Stimulated activated CD4-positive, alpha-beta T cell treated with anti-CD3 and anti-CD28 coated beads, Interleukin-1b, Interleukin-23, amount 100 ng/mL, for 1 hour (primary cell): ENCODE measurements at regions not wholly inside any gene's neighbourhood (a gene's known extent, or its start where the extent isn't known, plus 50 kb on each side); places are given as distances from the start of the nearest gene placed in this dataset.

ENCODE experiments used
- DNase-seq, 2 donors: peaks; one replicate each; pipeline ENCODE4 v3.0.0-alpha.2; 2020; ENCODE audit warnings: low read depth in 2 of 2

DNA sequence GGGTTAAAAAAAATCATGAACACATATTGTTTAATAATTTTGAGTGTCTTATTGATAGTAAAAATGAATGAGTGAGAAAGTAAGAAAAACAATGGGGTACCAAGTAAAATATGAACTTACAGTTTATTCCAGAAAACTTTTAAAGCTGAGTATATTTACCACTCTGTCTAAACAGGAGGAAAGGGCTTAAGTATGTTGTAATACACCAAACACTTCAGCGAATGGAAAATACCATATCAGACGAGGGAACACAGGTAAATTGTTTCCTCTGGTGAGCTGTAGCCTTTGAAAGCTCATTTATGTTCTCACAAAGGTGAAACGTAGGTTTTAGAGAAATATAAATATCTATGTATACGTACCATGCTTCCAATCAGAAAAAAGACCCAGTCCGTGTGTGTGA, 1209.6 kb upstream of the ZEB2 start:
- DNase-seq: no peak

- DNase-seq: no peak
These were observed 1208.6 kb upstream of the ZEB2 start for GRCh38 chr2:145728511-145728910.

DNA sequence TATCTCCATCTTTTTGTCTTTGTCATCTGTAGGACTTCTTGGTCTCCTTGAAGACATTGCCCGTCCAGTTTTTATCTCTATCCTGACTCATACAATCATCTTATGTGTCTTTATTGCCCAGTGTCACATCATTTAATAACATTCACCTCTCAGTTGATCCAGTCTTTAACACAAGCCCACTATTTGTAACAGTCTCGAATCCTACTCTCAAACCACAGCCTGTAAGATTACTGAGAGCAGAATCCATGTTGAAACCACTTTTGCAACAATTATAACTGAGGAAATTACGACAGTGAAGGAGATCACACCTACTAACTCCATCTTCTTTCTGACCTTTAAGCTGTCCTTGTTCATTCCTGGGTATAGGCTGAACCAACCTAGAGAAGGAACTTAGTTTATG, 1206.0 kb upstream of the ZEB2 start:
- no peak for DNase-seq

DNA sequence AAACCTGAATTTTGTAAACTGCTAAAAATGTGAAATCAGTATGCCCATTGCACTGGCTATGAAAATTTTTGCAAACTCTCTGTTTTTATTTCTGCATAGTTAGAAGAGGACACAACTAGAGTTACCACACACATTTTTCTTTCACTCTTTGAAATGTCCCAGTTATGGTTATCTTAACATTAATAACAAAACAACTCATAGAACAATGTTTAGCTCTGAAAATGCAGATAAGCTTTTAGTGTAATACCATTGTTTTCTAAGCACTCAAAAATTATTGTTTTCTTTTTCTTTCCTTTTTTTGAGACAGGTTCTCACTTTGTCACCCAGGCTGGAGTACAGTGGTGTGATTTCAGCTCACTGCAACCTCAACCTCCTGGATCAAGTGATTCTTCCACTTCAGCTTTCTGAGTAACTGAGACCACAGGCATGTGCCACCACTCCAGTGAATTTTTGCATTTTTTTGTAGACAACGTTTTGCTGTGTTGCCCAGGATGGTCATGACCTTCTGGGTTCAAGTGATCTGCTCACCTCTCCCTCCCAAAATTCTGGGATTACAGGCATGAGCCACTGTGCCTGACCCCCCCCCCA, 1204.5 kb upstream of the ZEB2 start:
- DNase-seq: no peak

- DNase-seq: no peak
These were observed 1204.0 kb upstream of the ZEB2 start for GRCh38 chr2:145723872-145724271.

DNA sequence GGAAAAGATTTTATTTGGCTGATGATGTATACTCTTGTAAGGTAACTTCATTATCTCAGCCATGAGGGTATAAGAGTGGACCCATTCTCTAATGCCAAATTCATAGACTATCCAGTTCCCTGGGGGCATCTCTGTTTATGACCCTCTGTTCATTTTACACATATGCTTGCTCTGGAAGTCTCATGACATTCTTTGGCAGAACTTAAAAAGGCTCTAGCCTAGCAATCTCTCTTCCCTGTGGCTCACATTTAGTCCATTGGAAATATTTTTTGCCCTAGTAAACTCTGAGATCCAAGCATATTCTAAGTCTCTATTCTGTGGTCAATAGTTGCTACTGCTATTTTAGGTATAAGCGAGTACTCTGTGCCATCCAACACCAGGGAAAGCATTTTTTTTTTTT, 1201.8 kb upstream of the ZEB2 start:
- DNase-seq: no peak

DNA sequence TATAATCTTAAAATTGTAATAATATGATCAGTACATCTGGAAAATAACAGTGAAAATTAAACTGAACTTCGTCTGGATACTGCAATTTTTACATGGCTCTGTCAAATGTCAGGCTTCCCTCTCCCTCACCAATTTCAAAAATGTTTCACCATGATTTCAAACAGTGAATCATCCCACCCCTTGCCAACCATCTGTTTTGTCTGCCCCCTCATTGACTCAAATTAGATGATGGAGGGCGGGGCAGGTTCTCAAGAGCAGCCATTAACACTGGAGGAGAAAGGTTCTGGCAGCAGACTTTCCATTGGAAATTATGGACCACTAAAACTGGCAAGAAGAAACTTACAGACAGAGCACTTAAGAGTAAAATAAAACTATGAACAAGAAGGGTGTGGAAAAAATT, 1195.7 kb upstream of the ZEB2 start:
- DNase-seq: no peak

DNA sequence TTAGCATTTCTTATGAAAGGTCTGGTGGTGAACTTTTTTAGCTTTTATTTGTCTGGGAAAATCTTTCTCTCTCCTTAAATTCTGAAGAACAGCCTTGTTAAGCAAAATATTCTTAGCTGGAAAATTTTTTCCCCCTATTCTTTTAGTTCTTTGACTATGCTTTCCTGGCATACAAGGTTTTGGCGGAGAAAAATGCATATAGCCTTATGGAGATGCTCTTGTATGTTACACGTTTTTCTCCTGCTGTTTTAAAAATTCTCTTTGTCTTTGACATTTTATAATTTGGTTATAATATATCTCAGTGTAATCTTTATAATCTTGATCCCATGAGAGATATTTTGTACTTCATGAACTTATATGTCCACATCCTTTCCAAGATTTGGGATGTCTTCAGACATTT, 1190.4 kb upstream of the ZEB2 start:
- DNase-seq: no peak

- DNase-seq: no peak
These were observed 1182.4 kb upstream of the ZEB2 start for GRCh38 chr2:145702305-145702704.

GRCh38 chr2:145692971-145693478, 1173.1 kb upstream of the ZEB2 start:
- no peak for DNase-seq

- no peak for DNase-seq
These were observed 1171.7 kb upstream of the ZEB2 start for GRCh38 chr2:145691659-145692058.

GRCh38 chr2:145690183-145690778, 1170.4 kb upstream of the ZEB2 start:
- no peak for DNase-seq

- no peak for DNase-seq
These were observed 1169.4 kb upstream of the ZEB2 start for GRCh38 chr2:145689277-145689676.

DNA sequence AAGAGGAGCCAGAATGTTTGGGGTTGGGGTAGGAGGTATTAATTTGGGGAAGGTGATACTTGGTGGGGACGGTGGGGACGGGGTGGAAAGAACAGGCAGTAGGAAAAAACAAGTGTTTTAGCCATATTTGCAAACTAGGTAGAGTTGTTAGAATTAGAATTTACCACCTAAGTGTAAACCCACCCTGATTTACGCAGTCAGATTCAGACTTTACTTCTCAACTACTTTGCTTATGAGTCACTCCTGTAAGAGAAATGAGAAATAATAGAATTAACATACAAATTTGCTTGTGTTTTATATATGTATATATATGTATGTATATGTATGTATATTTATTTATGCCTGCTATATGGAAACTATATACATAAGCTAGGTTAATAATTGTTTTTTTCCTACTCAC, 1168.2 kb upstream of the ZEB2 start:
- DNase-seq: no peak

GRCh38 chr2:145687442-145688134, 1167.7 kb upstream of the ZEB2 start:
- no peak for DNase-seq

GRCh38 chr2:145685383-145686050, 1165.6 kb upstream of the ZEB2 start:
- DNase-seq: no peak

GRCh38 chr2:145682546-145683157, 1162.7 kb upstream of the ZEB2 start:
- no peak for DNase-seq

GRCh38 chr2:145680276-145680675, 1160.4 kb upstream of the ZEB2 start:
- DNase-seq: no peak

- no peak for DNase-seq
These were observed 1157.5 kb upstream of the ZEB2 start for GRCh38 chr2:145677371-145677770.

GRCh38 chr2:145674705-145675104, 1154.8 kb upstream of the ZEB2 start:
- DNase-seq: no peak

- DNase-seq: no peak
These were observed 1149.4 kb upstream of the ZEB2 start for GRCh38 chr2:145669301-145669700.

DNA sequence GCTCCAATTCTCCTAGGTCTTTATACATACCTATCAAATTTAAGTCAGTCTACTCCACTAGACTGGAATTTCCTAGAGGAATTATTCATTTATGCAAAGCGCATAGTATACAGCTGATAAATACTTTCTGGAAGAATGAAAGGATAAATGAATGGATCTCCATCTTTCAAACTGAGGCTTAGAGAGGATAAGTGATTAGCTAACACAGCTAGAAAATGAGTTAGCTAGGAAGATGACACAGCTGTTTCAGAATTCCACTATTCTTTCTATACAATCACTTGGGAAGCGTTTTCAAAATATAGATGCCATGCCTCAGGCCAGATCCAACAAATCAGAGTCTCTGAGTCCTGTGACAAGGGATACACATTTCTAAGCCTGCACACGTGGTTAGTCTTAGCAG, 1146.6 kb upstream of the ZEB2 start:
- DNase-seq: no peak
